Cerebellar nuclear complex (tissue), 1 donor: ENCODE measurements at regions not wholly inside any gene's neighbourhood (a gene's known extent, or its start where the extent isn't known, plus 50 kb on each side); places are given as distances from the start of the nearest gene placed in this dataset.

Experiments used
- DNase-seq, 2 experiments: peaks; one replicate each; lab custom pipeline; 2025; lab: John Stamatoyannopoulos, UW

- DNase-seq = no peak
Observed at GRCh38 chr14:66414511-66414910, 71.7 kb upstream of the CCDC196 start.

GRCh38 chr14:66420251-66421006, 65.7 kb upstream of the CCDC196 start:
- no peak for DNase-seq

- no peak for DNase-seq
Observed at GRCh38 chr14:66421990-66422946, 63.9 kb upstream of the CCDC196 start.

- no peak for DNase-seq
Observed at GRCh38 chr14:66425402-66425801, 60.8 kb upstream of the CCDC196 start.

- DNase-seq = no peak
Observed at GRCh38 chr14:66426451-66426850, 59.7 kb upstream of the CCDC196 start.

GRCh38 chr14:66432334-66432733, 53.8 kb upstream of the CCDC196 start:
- DNase-seq = no peak

- no peak for DNase-seq
Observed at GRCh38 chr14:66434464-66434863, 51.7 kb upstream of the CCDC196 start.

- no peak for DNase-seq
Observed at GRCh38 chr14:66435683-66436082, 50.5 kb upstream of the CCDC196 start.
